GM12878 (cell line): ENCODE measurements at regions not wholly inside any gene's neighbourhood (a gene's known extent, or its start where the extent isn't known, plus 50 kb on each side); places are given as distances from the start of the nearest gene placed in this dataset.

Experiments
- ATAC-seq: fragments of 200-7000 bp; cut with Tn5 transposase; 3 replicates; pipeline ENCODE4 v1.9.1; 2020; ENCODE audit warnings: mild to moderate bottlenecking, moderate library complexity
- BruUV-seq: library from RNA; stranded (reverse); fragments of 400-500 nt; replicated peaks from 2 replicates; lab custom pipeline; 2021; lab: Mats Ljungman, UMichigan
- CTCF ChIA-PET: fragments of 300-600 bp; sonication (Branson Sonifier 250); formaldehyde crosslinking; extraction: SDS; loops from one replicate; lab custom pipeline; 2021; ENCODE audit warnings: inconsistent platforms; lab: Yijun Ruan, JAX
- POLR2A ChIA-PET: fragments of 350-600 bp; formaldehyde crosslinking; extraction: SDS; loops from one replicate; lab custom pipeline; 2021; ENCODE audit warnings: inconsistent platforms; lab: Charles Lee
- RAD21 ChIA-PET: fragments of 300-600 bp; sonication (Branson Sonifier 250); formaldehyde crosslinking; loops from one replicate; lab custom pipeline; 2023; ENCODE audit warnings: antibody characterized with exemption; ENCODE audit not compliant: unreplicated experiment; lab: Charles Lee
- SMC1A ChIA-PET: fragments of 300-600 bp; sonication (Branson Sonifier 250); formaldehyde crosslinking; loops from one replicate; lab custom pipeline; 2023; ENCODE audit not compliant: unreplicated experiment, uncharacterized antibody; lab: Charles Lee
- DNase-seq: peaks from one replicate; pipeline ENCODE4 v3.0.0-alpha.2; 2011; ENCODE audit warnings: low read depth, low spot score
- FAIRE-seq: peaks from 3 replicates; lab custom pipeline; 2011; peaks lifted over from hg19 to GRCh38; lab: Jason Lieb, UNC
- H2AFZ ChIP-seq: 2 replicates; pipeline ENCODE4 v1.6.0; 2011; ENCODE audit warnings: low read depth, low read length, control low read depth; ENCODE audit not compliant: control insufficient read depth
- H3K27ac ChIP-seq: 2 replicates; pipeline ENCODE4 v1.5.1; 2011; ENCODE audit warnings: control low read depth; ENCODE audit not compliant: control insufficient read depth, insufficient read depth
- H3K27me3 ChIP-seq, 2 experiments: replicated peaks in 1 of 2; 2 replicates each; pipeline versions ENCODE4 v1.6.0 to v1.6.1; 2011; ENCODE audit warnings: low read length in 1 of 2; ENCODE audit not compliant: control insufficient read depth in 2 of 2, insufficient read depth in 2 of 2
- H3K36me3 ChIP-seq, 2 experiments: 2 replicates each; pipeline ENCODE4 v1.5.1; 2011; ENCODE audit warnings: low read length in 1 of 2; ENCODE audit not compliant: control insufficient read depth in 2 of 2, insufficient read depth in 2 of 2
- H3K4me1 ChIP-seq: 2 replicates; pipeline ENCODE4 v1.6.1; 2011; ENCODE audit warnings: mild to moderate bottlenecking, low read length, moderate library complexity, mixed read lengths; ENCODE audit not compliant: control insufficient read depth, insufficient read depth
- H3K4me2 ChIP-seq: 2 replicates; pipeline ENCODE4 v1.6.0; 2011; ENCODE audit warnings: control low read depth; ENCODE audit not compliant: control insufficient read depth, insufficient read depth
- H3K4me3 ChIP-seq: fragments of 200-600 bp; sonication (generic); 2 replicates; pipeline ENCODE4 v1.5.1; 2016
- H3K79me2 ChIP-seq: 2 replicates; pipeline ENCODE4 v1.6.0; 2011; ENCODE audit warnings: low read length; ENCODE audit not compliant: control insufficient read depth, insufficient read depth
- H3K9ac ChIP-seq: 2 replicates; pipeline ENCODE4 v1.8.0; 2011; ENCODE audit warnings: low read length, control low read depth, mixed read lengths; ENCODE audit not compliant: control insufficient read depth, insufficient read depth
- H3K9me3 ChIP-seq: replicated peaks from 3 replicates; pipeline ENCODE4 v1.5.1; 2011; ENCODE audit warnings: mild to moderate bottlenecking, low read length; ENCODE audit not compliant: control insufficient read depth, insufficient read depth
- H4K20me1 ChIP-seq: 2 replicates; pipeline ENCODE4 v1.6.0; 2011; ENCODE audit not compliant: control insufficient read depth, insufficient read depth
- EP300 ChIP-seq, 2 experiments: fragments of 150-350 bp in 1 of 2; IDR thresholded peaks; 2 replicates each; pipeline ENCODE4 v1.6.1; 2011 to 2012; ENCODE audit warnings: low read depth in 2 of 2, low read length in 2 of 2, borderline replicate concordance in 1 of 2, improper control_type of control experiment in 1 of 2, inconsistent platforms in 1 of 2; ENCODE audit not compliant: control insufficient read depth in 1 of 2
- ESRRA ChIP-seq: IDR thresholded peaks from 2 replicates; pipeline ENCODE4 v1.6.1; 2012; ENCODE audit warnings: mild to moderate bottlenecking, low read length, improper control_type of control experiment
- FOXM1 ChIP-seq: IDR thresholded peaks from 2 replicates; pipeline ENCODE4 v1.6.1; 2012; ENCODE audit warnings: low read depth, mild to moderate bottlenecking, inconsistent platforms, low read length, moderate library complexity
- MYC ChIP-seq: IDR thresholded peaks from 2 replicates; pipeline ENCODE4 v1.6.1; 2011; ENCODE audit warnings: mild to moderate bottlenecking, low read length, moderate library complexity, inconsistent platforms; ENCODE audit not compliant: insufficient read depth, insufficient replicate concordance, insufficient read length, severe bottlenecking
- NR2F1 ChIP-seq: fragments of 450-650 bp; conservative IDR thresholded peaks from 2 replicates; pipeline ENCODE4 v1.6.1; 2017; ENCODE audit warnings: mild to moderate bottlenecking
- RFX5 ChIP-seq: IDR thresholded peaks from 2 replicates; pipeline ENCODE4 v1.6.1; 2011; ENCODE audit warnings: low read depth, low read length, improper control_type of control experiment
- SIN3A ChIP-seq: IDR thresholded peaks from 2 replicates; pipeline ENCODE4 v1.6.1; 2012; ENCODE audit warnings: low read depth, low read length, improper control_type of control experiment
- SMARCA5 ChIP-seq: fragments of 450-650 bp; IDR thresholded peaks from 2 replicates; pipeline ENCODE4 v1.6.1; 2017; ENCODE audit warnings: mild to moderate bottlenecking
- SMC3 ChIP-seq: IDR thresholded peaks from 2 replicates; pipeline ENCODE4 v1.6.1; 2011; ENCODE audit warnings: low read length, improper control_type of control experiment, borderline replicate concordance
- SPI1 ChIP-seq: IDR thresholded peaks from 2 replicates; pipeline ENCODE4 v1.6.1; 2011; ENCODE audit warnings: low read depth, mild to moderate bottlenecking, low read length, moderate library complexity, borderline replicate concordance; ENCODE audit not compliant: insufficient read depth
- STAT1 ChIP-seq: fragments of 450-650 bp; conservative IDR thresholded peaks from 2 replicates; pipeline ENCODE4 v1.6.1; 2014; ENCODE audit warnings: antibody characterized with exemption, mild to moderate bottlenecking
- SUZ12 ChIP-seq: fragments of 200-600 bp; sonication (generic); IDR thresholded peaks from one replicate; pipeline ENCODE4 v1.6.1; 2018; ENCODE audit warnings: antibody characterized with exemption, mild to moderate bottlenecking; ENCODE audit not compliant: unreplicated experiment
- YY1 ChIP-seq: IDR thresholded peaks from 2 replicates; pipeline ENCODE4 v1.6.1; 2011; ENCODE audit warnings: low read depth, mild to moderate bottlenecking, low read length
- WGBS: methylation state at CpG from one replicate; pipeline ENCODE4 v1.1.6; 2016; ENCODE audit warnings: low lambda C conversion rate; ENCODE audit not compliant: insufficient replicate concordance, insufficient coverage; ENCODE audit errors: missing lambda C conversion rate; 5-methylcytosine and 5-hydroxymethylcytosine counted together
- in situ Hi-C: fragments of 300-500 bp; cut with MboI; formaldehyde crosslinking; loops from 9 replicates; pipeline ENCODE4 v1.14.3; 2018; ENCODE audit warnings: mixed read lengths
- intact Hi-C: fragments of 100-400 bp; cut with micrococcal nuclease; formaldehyde crosslinking; loops from one replicate; pipeline ENCODE4 v1.14.2; 2022; ENCODE audit not compliant: unreplicated experiment

DNA sequence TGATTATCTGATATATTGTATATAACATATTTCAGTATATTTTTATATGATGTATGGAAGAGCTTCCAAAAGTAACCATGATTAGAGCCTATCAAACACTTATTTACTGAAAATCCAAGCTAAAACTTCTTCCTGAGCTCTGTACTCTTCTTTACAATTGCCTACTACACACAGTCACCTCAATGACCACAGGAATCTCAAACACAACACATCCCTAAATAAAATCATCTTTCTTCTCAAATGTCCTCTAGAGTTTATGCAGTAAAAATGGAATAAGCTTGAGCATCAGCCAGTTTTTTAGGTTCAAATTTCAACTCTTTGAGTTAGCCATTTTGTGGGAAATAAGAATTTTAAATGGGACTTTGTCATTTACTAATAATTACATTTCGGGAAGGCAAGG is 102.6 kb upstream of the FNDC3A start:
- SMC1A ChIA-PET: interaction anchor here (0.7 kb wide), 1 partner anchor 1484 kb away, joined by 3 read pairs; no protein-coding TSS in a partner anchor
- TF ChIP-seq SIN3A (no peak), SUZ12 (no peak), SMC3 (no peak), NR2F1 (no peak), ESRRA (no peak), YY1 (no peak), RFX5 (no peak), SPI1 (no peak), SMARCA5 (no peak), FOXM1 (no peak), EP300 (IDR thresholded peaks at IDR 0.05; ENCODE audit: borderline replicate concordance in 1 of 2, control insufficient read depth in 1 of 2, low read depth in 2 of 2, low read length in 2 of 2) (no peak), STAT1 (no peak), MYC (no peak)
- Histone ChIP-seq H3K36me3 (no peaks in the 10 kb centered on the region), H3K4me3 (no peak overlapping the region), H4K20me1 (no peaks in the 10 kb centered on the region), H3K4me2 (no peak overlapping the region), H3K4me1 (no peaks in the 10 kb centered on the region), H3K9ac (no peak overlapping the region), H3K9me3 (no peaks in the 10 kb centered on the region), H3K27ac (no peak overlapping the region), H2AFZ (no peak overlapping the region), H3K79me2 (no peaks in the 10 kb centered on the region), H3K27me3 (peaks cover 3% of the 10 kb centered on the region in 2 experiments; a peak in 2 of 4 replicates)
- no peak for DNase-seq
- in situ Hi-C loops (no loop called here), intact Hi-C loops (no loop called here)
- 27% methylated on average over 1 of the region's 1 CpG for WGBS
- POLR2A ChIA-PET: no interaction called here
- RAD21 ChIA-PET: no interaction called here
- BruUV-seq: no TSS peak
- ATAC-seq: no peak
- FAIRE-seq: no peak
- CTCF ChIA-PET: no interaction called here
